DMS153 (cell line): ENCODE measurements at regions not wholly inside any gene's neighbourhood (a gene's known extent, or its start where the extent isn't known, plus 50 kb on each side); places are given as distances from the start of the nearest gene placed in this dataset.
A peak's percentile ranks its signal among the peaks of the same experiment; 100 is the strongest.

Source experiments
- DNase-seq: peaks from one replicate; lab custom pipeline; 2025; lab: John Stamatoyannopoulos, UW

GRCh38 chr11:91955206-91955605 is 269.4 kb upstream of the FAT3 start:
- DNase-seq: no peak

GRCh38 chr11:91952056-91952455 is 272.6 kb upstream of the FAT3 start:
- DNase-seq: no peak

DNA sequence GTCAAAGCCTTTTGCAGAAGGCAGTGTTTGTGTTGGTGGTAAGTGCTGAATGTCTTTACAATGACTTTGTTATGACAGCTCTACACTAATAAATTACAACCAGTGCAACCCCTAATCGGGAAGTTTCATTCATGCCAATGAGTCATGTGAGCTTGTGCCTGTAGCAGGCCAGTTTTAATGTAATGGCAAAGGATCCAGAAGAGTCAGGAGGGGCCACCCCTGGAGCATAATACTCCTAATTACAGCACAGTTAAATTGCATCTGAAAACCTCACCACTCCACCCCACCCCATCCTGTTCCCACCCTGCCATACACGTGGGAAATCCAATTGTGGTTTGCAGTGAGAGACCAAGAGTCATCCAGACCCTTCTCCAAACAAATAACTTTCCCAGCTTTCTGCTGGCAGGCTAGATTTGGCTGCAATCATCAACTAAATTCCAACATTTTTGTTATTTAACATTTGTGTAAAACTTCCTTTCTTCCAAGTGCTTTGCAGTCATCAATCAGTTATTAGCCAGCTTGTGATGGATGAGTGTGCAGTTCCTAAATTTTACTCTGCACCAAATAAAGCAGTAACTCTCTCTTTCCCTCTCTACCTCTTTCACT is 277.3 kb upstream of the FAT3 start:
- DNase-seq: peak; percentile 97

DNA sequence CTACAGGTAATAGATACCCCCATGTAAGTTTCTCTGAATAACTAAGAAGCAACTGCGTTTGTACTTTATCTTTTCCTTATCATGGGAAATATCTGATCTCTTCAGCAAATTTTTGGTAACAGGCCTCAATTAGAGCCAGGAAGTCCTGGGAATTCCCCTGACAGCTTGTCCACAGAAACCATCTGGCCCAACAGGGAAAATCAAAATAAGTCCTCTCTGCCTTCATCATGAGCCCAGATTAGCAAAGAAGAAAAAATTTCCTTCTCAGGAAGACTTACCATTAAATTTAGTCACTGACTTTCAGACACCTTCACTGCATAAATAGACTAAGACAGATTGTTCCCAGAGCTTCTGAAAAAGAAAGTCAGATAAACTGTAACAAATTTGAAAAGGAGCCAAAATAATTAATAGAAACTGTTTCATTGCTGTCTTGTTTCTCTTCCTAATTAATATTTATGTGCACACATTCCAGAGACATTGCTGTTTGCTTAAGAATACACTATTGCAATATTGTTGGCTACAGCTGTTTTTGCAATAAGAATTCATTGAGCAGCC is 278.1 kb upstream of the FAT3 start:
- DNase-seq: no peak

DNA sequence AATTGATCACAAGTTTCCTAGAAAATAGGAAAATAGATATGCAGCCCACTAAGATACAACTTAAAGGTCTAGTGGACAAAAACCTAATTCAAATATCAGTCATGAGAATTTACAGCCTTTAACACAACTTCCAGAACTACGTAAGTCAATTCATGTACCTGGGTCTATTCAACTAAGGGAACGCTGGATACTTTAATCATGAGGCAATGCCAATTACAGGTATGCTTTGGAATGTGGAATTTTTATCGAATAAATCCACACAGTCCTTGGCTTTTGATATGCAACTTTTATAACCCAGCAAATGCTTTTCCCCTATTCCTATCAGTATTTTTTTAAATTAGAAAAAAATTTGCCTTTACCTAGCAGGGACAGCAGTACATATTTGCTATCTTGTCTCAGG is 289.5 kb upstream of the FAT3 start:
- DNase-seq: no peak

GRCh38 chr11:91932151-91932821 is 292.3 kb upstream of the FAT3 start:
- no peak for DNase-seq

DNA sequence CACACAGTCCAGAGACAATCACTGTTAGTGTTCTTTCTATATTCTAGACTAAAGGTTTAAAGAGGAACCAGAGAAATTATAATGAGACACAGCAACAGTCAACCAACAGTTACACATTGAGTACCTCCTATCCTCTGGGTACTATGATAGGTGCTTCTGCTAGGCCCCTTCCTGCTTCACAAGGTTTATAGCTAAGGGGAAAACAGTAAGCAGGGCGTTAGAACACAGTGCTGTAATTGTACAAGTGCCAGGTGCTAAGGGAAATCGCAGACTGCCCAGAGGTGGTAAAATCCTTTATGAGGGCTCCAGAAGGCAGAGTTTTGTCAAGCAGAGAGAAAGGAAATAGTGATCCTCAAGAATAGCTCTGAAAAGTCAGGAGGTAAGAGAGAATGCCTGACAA is 297.2 kb upstream of the FAT3 start:
- peak; percentile 41 for DNase-seq

DNA sequence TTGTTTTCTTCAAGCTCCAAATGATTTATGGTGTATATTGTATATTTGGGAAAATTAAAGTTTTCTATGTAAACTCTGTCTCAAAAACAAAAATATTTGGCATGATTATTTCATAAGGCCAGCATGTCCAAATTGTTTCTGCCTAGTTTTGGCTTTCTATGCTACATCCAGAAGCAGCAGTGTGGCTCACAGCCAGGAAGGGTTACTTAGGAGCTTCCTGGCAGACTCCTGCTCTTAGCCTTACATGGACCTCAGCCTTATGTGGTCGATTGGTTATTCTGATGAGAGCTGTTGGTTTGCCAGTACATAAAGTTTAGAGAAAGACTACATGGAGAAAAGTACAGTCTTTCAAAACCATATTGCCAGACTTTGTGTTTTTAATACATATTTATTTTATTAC is 297.7 kb upstream of the FAT3 start:
- no peak for DNase-seq

GRCh38 chr11:91922846-91923245 is 301.8 kb upstream of the FAT3 start:
- DNase-seq: no peak

GRCh38 chr11:91921974-91922373 is 302.6 kb upstream of the FAT3 start:
- no peak for DNase-seq

DNA sequence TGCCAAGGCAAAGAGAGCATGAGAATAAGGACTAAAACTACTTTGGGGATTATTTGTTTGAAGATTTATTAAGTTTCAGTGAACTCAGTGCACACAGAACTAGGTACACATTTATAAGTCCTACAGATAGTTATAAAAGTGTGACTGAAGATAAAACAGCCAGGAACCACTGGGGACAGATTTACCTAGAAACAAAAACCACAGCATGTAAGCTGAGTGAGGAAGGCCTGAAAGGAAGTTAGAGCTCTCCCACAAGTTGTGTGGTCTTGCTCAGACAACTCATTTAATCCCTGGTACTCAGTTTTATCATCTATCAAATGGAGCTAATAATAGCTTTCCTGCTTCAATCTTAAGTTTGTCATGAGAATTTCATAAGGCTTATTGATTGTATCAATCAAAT is 311.2 kb upstream of the FAT3 start:
- DNase-seq: no peak

DNA sequence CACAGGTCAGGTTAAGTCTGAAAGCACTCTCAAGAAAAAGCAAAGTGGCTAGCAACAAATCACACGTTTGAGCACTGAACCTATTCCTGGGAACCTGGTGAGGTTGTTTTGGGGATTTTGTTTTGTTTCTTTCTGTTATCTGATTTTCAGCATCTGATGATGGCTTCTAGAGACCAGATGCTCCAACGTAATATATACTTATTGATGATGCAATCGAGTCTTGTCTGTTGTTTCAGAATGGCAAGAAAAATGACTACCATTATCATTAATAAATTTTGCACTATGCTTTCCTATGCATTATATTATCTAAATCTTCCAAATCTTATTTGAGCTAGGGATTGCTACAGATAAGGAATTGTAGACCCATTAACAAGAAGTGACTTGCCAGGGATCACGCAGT is 312.3 kb upstream of the FAT3 start:
- DNase-seq: no peak

GRCh38 chr11:91906871-91907624 is 317.6 kb upstream of the FAT3 start:
- no peak for DNase-seq

- DNase-seq: no peak
Observed at GRCh38 chr11:91904792-91905785, 319.5 kb upstream of the FAT3 start.

GRCh38 chr11:91902312-91902711 is 322.3 kb upstream of the FAT3 start:
- no peak for DNase-seq

- DNase-seq: no peak
Observed at GRCh38 chr11:91880660-91881059, 344.0 kb upstream of the FAT3 start.

- no peak for DNase-seq
Observed at GRCh38 chr11:91876746-91877145, 347.9 kb upstream of the FAT3 start.

DNA sequence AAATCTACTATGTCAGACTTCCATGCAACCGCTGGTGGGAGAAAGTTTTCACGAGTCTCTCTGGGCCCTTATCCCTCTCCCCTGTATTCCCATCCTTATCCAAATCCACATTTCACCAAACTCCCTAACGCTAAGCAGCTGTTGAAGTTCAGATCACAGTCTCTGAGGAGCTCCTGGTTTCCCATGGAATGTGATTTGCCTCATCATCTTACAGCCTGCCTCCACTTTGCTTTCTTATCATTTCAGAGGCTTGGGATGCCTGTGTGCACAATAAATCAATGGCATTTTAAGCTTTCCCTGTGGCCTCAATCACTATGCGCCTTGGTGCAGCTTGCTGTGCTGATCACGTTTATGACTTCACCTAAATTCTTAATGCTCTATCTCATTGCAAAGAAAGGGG is 352.4 kb upstream of the FAT3 start:
- no peak for DNase-seq

GRCh38 chr11:91871791-91872190 is 352.8 kb upstream of the FAT3 start:
- DNase-seq: peak; percentile 72

DNA sequence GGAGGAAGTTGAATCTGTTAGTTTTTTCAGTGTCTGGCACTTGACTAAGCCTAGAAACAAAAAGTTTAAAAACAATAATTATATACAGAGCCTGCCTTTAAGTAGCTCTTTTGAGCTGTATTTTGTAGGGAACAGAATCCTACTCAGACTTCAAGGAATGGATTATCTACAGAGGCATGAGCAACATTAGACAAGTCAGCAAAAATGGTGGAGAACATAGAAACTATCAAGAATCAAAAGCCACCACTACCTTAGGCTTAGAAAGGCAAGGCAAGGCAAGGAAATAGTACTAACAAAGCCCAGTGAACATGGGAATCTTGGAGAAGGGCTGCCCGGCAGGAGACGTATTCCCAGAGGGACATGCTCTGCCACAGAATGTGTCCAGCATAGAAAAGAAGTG is 353.6 kb upstream of the FAT3 start:
- DNase-seq: no peak

DNA sequence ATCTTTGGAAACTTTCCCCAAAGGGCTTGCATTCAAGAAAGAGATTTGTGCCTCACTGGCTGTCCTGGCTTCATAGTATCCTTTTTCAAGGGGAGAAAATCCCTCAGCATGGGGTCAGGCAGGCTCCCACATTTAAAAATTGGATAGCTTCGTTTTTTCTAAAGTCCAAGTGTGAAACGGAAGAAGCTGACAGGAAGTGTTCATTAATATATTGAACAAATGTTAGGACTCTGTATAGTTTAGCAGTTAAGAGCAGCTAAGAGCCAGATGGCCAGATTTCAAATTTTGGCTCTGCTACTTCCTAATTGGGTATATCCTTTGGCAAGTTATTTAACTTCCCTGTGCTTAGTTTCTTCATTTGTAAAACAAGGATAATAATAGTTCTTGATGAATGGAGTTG is 354.9 kb upstream of the FAT3 start:
- DNase-seq: no peak

DNA sequence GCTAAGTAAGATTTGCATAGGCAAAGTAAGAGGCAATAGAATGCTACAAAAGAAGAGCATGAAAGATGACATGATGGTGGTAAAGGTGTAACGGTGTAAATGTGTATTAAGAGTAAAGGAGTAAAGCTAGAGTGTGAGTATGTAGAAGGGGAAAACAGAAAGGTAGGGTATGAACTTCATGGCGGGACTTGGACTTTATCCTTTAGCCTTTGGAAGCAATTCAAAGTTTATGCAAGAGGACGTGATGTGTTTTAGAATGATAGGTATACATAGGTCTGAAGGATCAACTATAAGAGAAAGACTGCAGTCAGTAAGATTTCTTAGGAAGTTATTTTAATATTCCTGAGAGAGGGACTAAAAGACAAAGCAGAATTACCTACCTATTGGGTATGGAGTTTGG is 358.0 kb upstream of the FAT3 start:
- no peak for DNase-seq
